Activated naive CD8-positive, alpha-beta T cell treated with anti-CD3 and anti-CD28 coated beads for 36 hours (primary cell): ENCODE measurements at regions not wholly inside any gene's neighbourhood (a gene's known extent, or its start where the extent isn't known, plus 50 kb on each side); places are given as distances from the start of the nearest gene placed in this dataset.

Source experiments
- DNase-seq: peaks from one replicate; pipeline ENCODE4 v3.0.0; 2021
- H3K27ac Mint-ChIP-seq: one replicate; pipeline ENCODE4 v1.8.0; 2022; ENCODE audit warnings: mild to moderate bottlenecking, moderate library complexity, mixed read lengths
- H3K27me3 Mint-ChIP-seq: one replicate; pipeline ENCODE4 v1.8.0; 2022; ENCODE audit warnings: mild to moderate bottlenecking, mixed read lengths
- H3K36me3 Mint-ChIP-seq: one replicate; pipeline ENCODE4 v1.8.0; 2021; ENCODE audit warnings: mild to moderate bottlenecking, mixed read lengths
- H3K4me1 Mint-ChIP-seq: one replicate; pipeline ENCODE4 v1.8.0; 2021; ENCODE audit warnings: mixed read lengths
- H3K4me3 Mint-ChIP-seq: one replicate; pipeline ENCODE4 v1.8.0; 2022; ENCODE audit warnings: mild to moderate bottlenecking, moderate library complexity, mixed read lengths
- H3K9me3 Mint-ChIP-seq: one replicate; pipeline ENCODE4 v1.8.0; 2022; ENCODE audit warnings: mixed read lengths

DNA sequence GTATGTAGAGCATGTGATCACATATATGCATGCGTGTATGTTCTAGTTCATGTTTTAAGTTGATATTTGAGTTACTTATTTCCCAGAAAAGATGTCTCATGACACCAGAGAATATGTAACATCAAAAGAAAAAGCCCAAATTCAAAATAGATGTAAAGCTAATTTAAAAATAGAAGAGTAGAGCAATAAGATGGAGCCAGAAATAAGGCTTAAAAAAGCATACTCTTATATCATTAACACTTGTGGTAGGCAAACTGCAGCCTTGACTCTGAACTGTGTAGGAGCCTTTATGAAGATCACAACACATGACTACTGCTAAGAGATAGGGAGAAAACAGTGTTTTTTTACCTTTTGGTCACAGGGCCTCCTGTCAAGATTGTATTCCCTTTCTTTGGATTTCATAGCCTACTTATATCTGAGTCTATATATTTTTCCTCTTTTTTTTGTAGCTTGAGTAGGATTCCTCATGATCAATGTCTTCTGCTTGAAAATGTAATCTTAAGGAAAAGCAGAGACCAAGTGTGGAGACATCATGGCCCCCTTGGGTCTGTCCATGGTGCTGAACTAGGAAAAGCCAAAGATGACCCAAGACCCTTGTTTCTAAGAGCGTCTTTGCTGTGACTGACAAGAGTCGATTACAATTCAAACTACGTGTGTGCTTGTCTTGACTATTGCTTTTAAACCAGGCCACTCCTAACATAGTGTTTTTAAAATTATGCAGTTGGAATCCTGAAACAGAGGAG lies 390.4 kb downstream of the SHISA9 start:
- Mint-ChIP-seq H3K36me3 (no peaks in the 10 kb centered on the region), H3K9me3 (no peaks in the 10 kb centered on the region), H3K27ac (no peak overlapping the region), H3K27me3 (peaks cover 14% of the 10 kb centered on the region), H3K4me1 (no peaks in the 10 kb centered on the region), H3K4me3 (no peak overlapping the region)
- no peak for DNase-seq

DNA sequence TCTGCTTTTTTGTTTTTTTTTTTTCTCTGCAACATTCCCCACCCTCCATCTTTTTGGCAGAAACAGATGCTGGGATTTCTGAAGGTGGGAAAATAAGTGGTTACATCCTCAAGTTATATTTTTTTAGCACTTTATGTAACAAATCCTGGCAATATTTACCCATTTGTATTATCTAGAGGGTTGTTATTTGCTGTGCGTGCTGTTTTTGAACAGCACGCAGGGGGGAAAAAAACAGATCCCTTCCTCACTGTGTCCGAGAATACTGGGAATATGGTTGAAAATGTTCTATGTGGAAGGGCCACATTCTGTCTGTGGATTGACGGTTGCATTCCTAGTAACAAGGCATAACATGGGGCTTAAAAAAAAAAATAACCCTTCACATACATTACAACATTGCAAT lies 394.8 kb downstream of the SHISA9 start:
- no peak overlapping the region for H3K4me3 Mint-ChIP-seq
- no peaks in the 10 kb centered on the region for H3K9me3 Mint-ChIP-seq
- H3K36me3 Mint-ChIP-seq, result no peaks in the 10 kb centered on the region
- no peak for DNase-seq
- H3K27me3 Mint-ChIP-seq, result peaks cover 6% of the 10 kb centered on the region
- no peak overlapping the region for H3K27ac Mint-ChIP-seq
- no peaks in the 10 kb centered on the region for H3K4me1 Mint-ChIP-seq

DNA sequence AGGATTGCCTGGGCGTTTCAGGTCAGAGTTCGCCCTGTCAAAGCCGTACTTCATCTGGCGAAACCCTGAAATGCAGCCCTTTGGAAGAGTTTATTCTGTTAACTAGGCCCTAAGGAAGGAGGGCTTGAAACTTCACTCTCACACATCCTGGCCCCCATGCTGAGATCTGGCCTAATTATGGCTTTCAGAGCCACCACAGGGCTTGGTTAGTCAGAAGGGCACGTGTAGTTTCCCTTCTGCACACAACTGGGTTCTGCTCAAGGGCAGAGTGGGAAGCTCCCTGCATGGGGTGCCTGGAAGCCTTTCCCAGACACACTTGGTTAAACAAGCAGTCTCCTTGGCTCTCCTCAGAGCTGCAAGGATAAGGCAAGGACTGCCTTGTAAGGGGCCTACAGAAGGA lies 397.3 kb downstream of the SHISA9 start:
- no peak for DNase-seq
- Mint-ChIP-seq H3K27me3 (peaks cover 6% of the 10 kb centered on the region), H3K9me3 (no peaks in the 10 kb centered on the region), H3K4me3 (no peak overlapping the region), H3K27ac (no peak overlapping the region), H3K36me3 (no peaks in the 10 kb centered on the region), H3K4me1 (no peaks in the 10 kb centered on the region)

DNA sequence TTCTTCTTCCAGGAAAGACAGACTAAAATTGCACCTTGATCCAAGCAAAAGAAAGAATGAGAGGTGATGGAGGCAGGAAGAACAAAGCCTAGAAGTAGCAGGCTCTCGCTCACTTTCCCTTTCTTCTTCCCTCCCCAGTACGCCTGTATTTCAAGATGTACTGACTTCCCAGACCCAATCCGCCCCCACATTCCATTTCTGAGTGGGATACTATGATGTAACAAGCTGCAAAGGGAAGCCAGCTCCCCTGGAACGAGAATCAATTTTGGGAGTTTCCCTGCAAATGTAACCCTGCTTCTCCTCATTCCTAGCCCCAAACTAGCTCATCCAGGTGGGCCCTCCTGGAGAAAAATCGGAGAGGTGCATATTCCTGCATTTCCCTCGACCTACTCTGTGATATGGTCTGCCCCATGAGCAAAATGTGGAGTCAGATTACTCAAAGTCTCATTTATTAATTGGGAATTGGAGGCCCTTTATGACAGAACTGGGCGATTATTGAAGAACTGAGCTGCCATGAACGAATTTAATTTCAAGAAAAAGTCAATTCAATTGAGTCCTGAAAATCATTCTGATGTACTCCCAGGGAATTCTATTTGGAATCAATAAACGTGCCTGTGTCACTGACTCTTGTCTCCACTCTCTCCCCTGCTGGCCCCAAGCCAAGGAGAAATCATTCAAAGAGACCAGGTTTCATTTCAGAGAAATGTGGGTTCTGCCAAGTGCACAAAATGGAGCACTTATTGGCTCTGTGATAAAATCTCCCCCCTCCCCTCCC lies 398.9 kb downstream of the SHISA9 start:
- no peak for DNase-seq
- Mint-ChIP-seq H3K4me1 (no peaks in the 10 kb centered on the region), H3K4me3 (no peak overlapping the region), H3K9me3 (no peaks in the 10 kb centered on the region), H3K27me3 (peaks cover 6% of the 10 kb centered on the region), H3K36me3 (no peaks in the 10 kb centered on the region), H3K27ac (no peak overlapping the region)

DNA sequence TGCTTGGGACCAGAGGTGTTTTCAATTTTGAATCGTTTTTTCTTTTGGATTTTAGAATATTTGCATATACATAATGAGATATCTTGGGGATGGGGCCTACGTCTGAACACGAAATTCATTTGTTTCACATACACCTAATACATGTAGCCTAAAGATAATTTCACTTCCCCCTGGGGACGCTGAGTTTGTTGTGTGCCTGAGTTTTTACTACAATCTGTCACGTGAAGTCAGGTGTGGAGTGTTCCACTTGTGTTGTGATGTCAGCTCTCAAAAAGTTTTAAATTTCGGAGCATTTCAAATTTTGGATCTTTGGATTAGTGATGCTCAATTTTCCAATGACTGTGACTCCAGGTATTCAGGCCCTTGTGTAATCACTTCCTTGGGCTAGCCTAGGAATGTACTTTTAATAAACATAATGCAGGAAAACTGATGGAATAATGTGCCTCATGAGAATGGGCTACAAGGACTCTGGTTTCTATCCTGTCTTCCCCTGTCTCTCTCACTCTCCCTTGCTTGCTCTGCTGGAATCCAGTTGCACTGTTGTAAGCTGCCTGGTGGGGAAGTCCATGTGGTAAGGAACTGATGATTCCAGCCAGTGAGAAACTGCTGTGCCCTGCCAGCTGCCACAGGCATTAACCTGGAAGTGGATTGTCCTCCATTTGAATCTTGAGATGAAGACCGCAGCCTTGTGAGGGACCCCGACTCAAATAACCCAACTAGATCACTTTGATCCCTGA lies 403.8 kb downstream of the SHISA9 start:
- Mint-ChIP-seq H3K4me3 (no peak overlapping the region), H3K27ac (no peak overlapping the region), H3K27me3 (peaks cover 11% of the 10 kb centered on the region), H3K36me3 (no peaks in the 10 kb centered on the region), H3K4me1 (no peaks in the 10 kb centered on the region), H3K9me3 (no peaks in the 10 kb centered on the region)
- DNase-seq, result no peak

DNA sequence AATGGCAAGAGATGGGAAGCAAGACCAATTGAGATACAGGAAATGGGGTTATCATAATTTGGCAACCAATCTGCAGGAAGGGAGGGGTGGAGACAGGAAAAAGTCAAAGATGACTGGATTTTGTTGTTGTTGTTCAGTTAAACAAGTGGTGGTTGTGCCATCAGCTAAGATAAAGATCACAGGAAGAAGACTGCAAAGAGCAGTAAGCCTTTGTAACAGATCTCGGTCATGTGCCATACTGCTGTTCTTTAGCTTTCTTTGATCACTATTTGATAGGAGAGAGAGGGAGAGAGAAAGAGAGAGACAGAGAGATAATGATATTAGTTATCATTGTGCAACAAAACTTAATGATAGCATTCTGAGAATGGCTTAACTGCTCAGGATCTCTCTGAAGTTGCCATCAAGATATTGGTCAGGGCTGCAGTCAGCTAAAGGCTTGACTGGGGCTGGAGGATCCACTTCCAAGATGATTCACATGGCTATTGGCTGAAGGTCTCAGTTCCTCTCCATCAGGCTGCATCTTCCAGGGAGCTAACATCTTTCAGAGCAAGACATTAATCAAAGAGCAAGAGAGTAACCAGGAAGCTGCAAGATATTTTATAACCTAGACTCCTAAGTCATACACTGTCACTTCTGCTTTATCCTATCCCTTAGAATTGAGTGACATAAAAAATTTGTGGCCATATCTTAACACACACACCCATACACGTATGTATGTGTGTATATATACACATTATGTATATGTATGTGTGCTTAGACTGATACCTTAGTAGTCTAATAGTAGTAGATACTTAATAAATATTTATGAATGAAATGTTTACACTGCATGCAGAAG lies 405.0 kb downstream of the SHISA9 start:
- H3K4me3 Mint-ChIP-seq, result no peak overlapping the region
- no peak for DNase-seq
- H3K9me3 Mint-ChIP-seq, result no peaks in the 10 kb centered on the region
- no peak overlapping the region for H3K27ac Mint-ChIP-seq
- H3K36me3 Mint-ChIP-seq, result no peaks in the 10 kb centered on the region
- peaks cover 11% of the 10 kb centered on the region for H3K27me3 Mint-ChIP-seq
- no peaks in the 10 kb centered on the region for H3K4me1 Mint-ChIP-seq

DNA sequence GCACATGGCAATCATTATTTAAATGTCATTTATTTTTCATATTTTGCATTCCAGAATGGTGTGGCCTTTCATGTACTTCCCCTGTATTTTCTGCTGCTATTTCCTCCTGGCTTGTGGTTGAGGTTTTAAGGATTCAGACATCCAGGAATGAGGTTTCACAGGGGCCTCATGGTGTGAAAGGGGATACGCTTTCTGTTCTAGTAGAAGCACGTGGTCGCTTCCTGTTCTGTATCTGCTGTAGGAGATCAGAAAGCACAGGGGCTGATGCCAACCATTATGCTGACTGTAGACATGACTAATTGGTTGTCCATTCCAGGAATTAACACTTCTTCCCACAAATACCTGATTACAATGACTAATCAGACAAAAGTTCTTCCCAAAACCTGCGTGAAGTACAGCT lies 405.9 kb downstream of the SHISA9 start:
- Mint-ChIP-seq H3K27me3 (peaks cover 11% of the 10 kb centered on the region), H3K9me3 (no peaks in the 10 kb centered on the region), H3K36me3 (no peaks in the 10 kb centered on the region), H3K4me1 (no peaks in the 10 kb centered on the region), H3K4me3 (no peak overlapping the region), H3K27ac (no peak overlapping the region)
- no peak for DNase-seq

DNA sequence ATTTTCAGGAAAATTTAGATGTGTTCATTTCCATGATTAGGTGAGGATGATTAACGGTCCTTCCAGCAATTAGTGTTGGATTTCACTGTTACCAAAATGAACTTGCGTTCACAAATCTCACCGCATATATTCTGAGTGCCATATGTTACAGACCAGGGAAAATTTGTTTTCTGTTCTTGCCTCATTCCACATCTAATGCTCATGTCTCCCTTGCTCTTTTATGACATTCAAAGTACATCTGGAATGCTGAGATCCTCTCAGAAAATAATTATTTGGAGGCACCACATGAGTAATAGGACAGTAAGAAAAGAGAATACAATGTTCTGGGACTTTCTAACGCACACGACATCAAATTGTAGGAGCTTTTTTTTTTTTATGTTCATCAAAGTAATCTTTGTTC lies 406.5 kb downstream of the SHISA9 start:
- no peak overlapping the region for H3K4me3 Mint-ChIP-seq
- no peak overlapping the region for H3K27ac Mint-ChIP-seq
- no peaks in the 10 kb centered on the region for H3K36me3 Mint-ChIP-seq
- peaks cover 11% of the 10 kb centered on the region for H3K27me3 Mint-ChIP-seq
- no peak for DNase-seq
- H3K4me1 Mint-ChIP-seq, result no peaks in the 10 kb centered on the region
- H3K9me3 Mint-ChIP-seq, result no peaks in the 10 kb centered on the region

DNA sequence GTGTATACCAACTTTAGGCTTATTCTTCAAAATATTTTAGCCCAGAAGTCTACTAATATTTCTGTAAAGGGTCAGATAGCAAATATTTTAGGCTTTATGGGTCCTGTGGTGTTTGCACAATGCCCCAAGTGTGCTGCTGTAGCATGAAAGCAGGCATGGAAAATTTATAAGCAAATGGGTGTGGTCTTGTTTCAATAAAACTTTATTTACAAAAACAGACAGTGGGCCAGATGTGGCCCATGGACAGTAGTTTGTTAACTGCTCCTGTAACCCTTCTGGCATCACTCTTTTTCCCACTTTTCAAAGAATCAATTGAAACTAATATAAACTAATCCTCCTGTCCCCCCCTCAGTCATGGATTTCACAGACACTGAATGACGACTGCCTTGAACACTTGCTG lies 410.7 kb downstream of the SHISA9 start:
- DNase-seq, result no peak
- H3K9me3 Mint-ChIP-seq, result no peaks in the 10 kb centered on the region
- H3K4me3 Mint-ChIP-seq, result no peak overlapping the region
- H3K4me1 Mint-ChIP-seq, result peaks cover 8% of the 10 kb centered on the region
- H3K36me3 Mint-ChIP-seq, result no peaks in the 10 kb centered on the region
- H3K27me3 Mint-ChIP-seq, result peaks cover 18% of the 10 kb centered on the region
- H3K27ac Mint-ChIP-seq, result no peak overlapping the region

DNA sequence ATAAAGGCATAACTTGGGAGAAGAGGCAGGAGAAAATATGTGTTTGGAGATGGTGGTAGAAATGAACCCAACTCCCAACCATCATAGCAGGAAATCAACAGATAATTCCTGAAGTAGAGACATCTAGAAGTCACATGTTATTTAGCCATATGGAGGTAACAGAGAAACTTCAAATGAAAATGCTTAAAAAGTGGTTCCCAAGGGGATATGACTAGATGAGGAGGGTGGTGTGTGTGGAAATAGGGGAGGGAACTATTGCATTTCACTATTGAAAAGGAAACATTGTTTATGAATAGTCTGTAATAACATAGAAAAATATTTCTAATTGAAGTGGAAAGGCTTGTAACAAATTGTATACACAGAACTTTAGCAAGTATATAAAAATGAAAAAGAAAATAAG lies 412.0 kb downstream of the SHISA9 start:
- H3K4me1 Mint-ChIP-seq, result peaks cover 8% of the 10 kb centered on the region
- no peak overlapping the region for H3K4me3 Mint-ChIP-seq
- no peak for DNase-seq
- no peaks in the 10 kb centered on the region for H3K36me3 Mint-ChIP-seq
- peak overlapping the region; percentile 25 for H3K27ac Mint-ChIP-seq
- H3K9me3 Mint-ChIP-seq, result no peaks in the 10 kb centered on the region
- H3K27me3 Mint-ChIP-seq, result peaks cover 8% of the 10 kb centered on the region

DNA sequence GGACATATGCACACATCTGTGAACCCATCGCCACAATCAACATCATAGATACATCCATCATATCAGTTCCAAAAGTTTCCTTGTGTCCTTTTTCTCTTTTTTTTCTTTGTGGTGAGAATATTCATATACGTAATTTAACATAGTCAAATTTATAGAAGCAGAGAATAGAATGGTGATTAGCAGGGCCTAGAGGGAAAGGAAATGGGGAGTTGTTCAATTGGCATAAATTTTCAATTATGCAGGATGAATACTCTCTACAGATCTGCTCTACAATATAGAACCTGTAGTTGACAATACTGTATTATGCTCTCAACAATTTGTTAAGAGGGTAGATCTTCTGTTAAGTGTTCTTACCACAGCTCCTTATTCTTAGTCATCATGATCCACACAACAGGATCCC lies 413.2 kb downstream of the SHISA9 start:
- H3K9me3 Mint-ChIP-seq, result no peaks in the 10 kb centered on the region
- no peak overlapping the region for H3K27ac Mint-ChIP-seq
- H3K27me3 Mint-ChIP-seq, result peaks cover 9% of the 10 kb centered on the region
- no peak overlapping the region for H3K4me3 Mint-ChIP-seq
- H3K4me1 Mint-ChIP-seq, result peaks cover 8% of the 10 kb centered on the region
- DNase-seq, result no peak
- no peaks in the 10 kb centered on the region for H3K36me3 Mint-ChIP-seq

DNA sequence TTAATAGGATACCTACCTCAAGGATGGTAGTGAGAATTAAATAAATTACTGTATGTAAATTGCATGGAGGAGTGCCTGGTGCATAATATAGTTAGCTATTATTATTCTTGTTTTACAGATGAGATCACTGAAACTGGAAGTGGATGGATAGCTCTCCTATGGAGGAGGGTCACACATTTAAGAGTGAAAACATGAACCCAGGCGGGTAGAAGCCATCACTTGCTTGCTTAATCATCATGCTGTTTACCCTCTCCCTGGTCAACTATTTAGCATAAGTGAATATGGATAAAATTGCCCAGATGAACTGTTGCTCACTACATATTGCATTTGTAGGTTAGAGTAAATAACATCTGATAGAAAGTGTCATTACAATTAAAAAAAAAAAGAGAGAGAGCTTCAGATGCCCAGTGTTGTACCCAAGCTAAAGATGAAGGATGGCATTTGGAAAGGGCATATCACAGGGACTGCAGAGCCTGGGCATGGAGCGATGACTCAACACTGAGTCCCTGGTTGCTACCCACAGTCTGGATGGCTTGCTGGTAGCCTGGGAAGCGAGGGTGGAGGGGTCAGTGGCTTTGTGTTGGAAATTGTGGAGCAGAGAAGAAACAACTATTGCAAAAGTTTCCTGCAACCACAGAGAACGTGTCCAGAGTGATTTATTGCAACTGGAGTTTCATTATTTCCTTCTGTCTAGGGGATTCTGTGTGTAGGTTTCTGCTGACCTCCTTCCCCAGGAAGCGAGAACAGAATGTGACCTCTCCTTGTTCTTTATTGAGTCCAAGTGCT lies 414.4 kb downstream of the SHISA9 start:
- Mint-ChIP-seq H3K27me3 (peaks cover 10% of the 10 kb centered on the region), H3K27ac (no peak overlapping the region), H3K4me3 (no peak overlapping the region), H3K9me3 (no peaks in the 10 kb centered on the region), H3K36me3 (no peaks in the 10 kb centered on the region), H3K4me1 (peaks cover 8% of the 10 kb centered on the region)
- DNase-seq, result no peak

DNA sequence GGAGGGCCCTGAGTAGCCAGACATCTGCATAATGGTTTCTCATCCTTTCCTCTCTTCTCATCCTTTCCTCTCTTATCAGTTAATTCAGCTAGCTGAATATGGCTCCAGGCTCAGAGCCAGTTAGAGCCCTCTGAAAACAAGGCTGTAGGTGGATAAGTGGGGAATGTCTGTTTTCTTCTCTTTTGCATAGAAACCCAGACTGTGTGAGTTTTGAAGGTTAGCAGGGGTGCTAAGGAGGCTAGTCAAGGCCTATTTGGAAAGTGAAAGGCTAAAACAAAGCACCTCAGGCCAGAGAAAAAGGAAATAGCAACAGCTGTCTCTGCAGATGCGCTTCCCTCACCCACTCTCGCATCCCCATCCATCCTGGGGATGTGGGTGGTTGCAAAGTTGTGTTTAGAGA lies 420.9 kb downstream of the SHISA9 start:
- no peak overlapping the region for H3K4me3 Mint-ChIP-seq
- H3K27me3 Mint-ChIP-seq, result peaks cover 3% of the 10 kb centered on the region
- no peaks in the 10 kb centered on the region for H3K4me1 Mint-ChIP-seq
- DNase-seq, result no peak
- H3K36me3 Mint-ChIP-seq, result no peaks in the 10 kb centered on the region
- no peaks in the 10 kb centered on the region for H3K9me3 Mint-ChIP-seq
- no peak overlapping the region for H3K27ac Mint-ChIP-seq

DNA sequence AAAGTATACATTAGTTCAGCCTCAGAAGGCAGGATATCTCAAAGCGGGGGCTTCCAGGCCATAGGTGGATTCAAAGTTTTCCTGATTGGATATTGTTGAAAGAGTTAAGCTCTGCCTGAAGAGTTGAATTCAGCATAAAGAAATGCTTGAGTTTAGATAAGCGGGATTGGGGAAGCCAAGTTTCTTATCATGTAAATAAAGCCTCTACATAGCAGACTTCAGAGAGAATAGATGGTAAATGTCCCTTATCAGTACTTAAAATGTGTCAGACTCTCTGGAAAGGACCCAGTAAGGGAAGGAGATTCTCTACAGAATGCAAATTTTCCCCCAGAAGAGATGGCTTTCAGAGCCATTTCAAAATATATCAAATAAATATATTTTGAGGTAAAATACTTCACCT lies 423.5 kb downstream of the SHISA9 start:
- no peaks in the 10 kb centered on the region for H3K9me3 Mint-ChIP-seq
- no peak for DNase-seq
- H3K27me3 Mint-ChIP-seq, result no peaks in the 10 kb centered on the region
- no peak overlapping the region for H3K4me3 Mint-ChIP-seq
- no peaks in the 10 kb centered on the region for H3K4me1 Mint-ChIP-seq
- H3K27ac Mint-ChIP-seq, result no peak overlapping the region
- H3K36me3 Mint-ChIP-seq, result no peaks in the 10 kb centered on the region
